OCI-LY3 (cell line): ENCODE measurements at regions not wholly inside any gene's neighbourhood (a gene's known extent, or its start where the extent isn't known, plus 50 kb on each side); places are given as distances from the start of the nearest gene placed in this dataset.

Source experiments
- H2AFZ ChIP-seq: fragments of 200-600, 300-600 bp; shearing (Covaris generic); 2 replicates; pipeline ENCODE4 v1.6.0; 2014; ENCODE audit warnings: antibody characterized with exemption, low read depth, low read length
- H3K27ac ChIP-seq: fragments of 200-600, 300-600 bp; sonication (generic); 2 replicates; pipeline ENCODE4 v1.5.1; 2014; ENCODE audit warnings: mild to moderate bottlenecking, low read length, moderate library complexity, mixed read lengths
- H3K27me3 ChIP-seq: fragments of 200-600, 300-600 bp; sonication (generic); 2 replicates; pipeline ENCODE4 v1.6.1; 2014; ENCODE audit warnings: low read depth, low read length, mixed read lengths
- H3K36me3 ChIP-seq: fragments of 200-600, 300-600 bp; sonication (generic); replicated peaks from 2 replicates; pipeline ENCODE3; 2014; ENCODE audit warnings: low read depth, low read length, mixed read lengths
- H3K4me1 ChIP-seq: fragments of 300-600, 200-600 bp; sonication (generic); 2 replicates; pipeline ENCODE4 v1.6.1; 2014; ENCODE audit warnings: low read length, mixed read lengths
- H3K4me2 ChIP-seq: fragments of 200-600, 300-600 bp; sonication (generic); 2 replicates; pipeline ENCODE4 v1.6.1; 2014; ENCODE audit warnings: low read length, mixed read lengths
- H3K4me3 ChIP-seq: fragments of 300-600, 200-600 bp; sonication (generic); 2 replicates; pipeline ENCODE4 v1.5.1; 2014; ENCODE audit warnings: antibody characterized with exemption, mild to moderate bottlenecking, low read length, moderate library complexity
- H3K79me2 ChIP-seq: fragments of 300-600, 200-600 bp; shearing (Covaris generic); 2 replicates; pipeline ENCODE4 v1.6.1; 2014; ENCODE audit warnings: mild to moderate bottlenecking, low read length, mixed read lengths
- H3K9ac ChIP-seq: fragments of 300-600, 200-600 bp; shearing (Covaris generic); 2 replicates; pipeline ENCODE4 v1.6.0; 2014; ENCODE audit warnings: mild to moderate bottlenecking, low read length, moderate library complexity
- H3K9me3 ChIP-seq: fragments of 200-600, 300-600 bp; shearing (Covaris generic); 2 replicates; pipeline ENCODE4 v1.6.1; 2014; ENCODE audit warnings: low read length, mixed read lengths; ENCODE audit not compliant: insufficient read depth
- H4K20me1 ChIP-seq: fragments of 200-600, 300-600 bp; sonication (generic); 2 replicates; pipeline ENCODE4 v1.6.1; 2016; ENCODE audit warnings: low read length, mixed read lengths; ENCODE audit not compliant: insufficient read depth
- CTCF ChIP-seq: fragments of 200-600, 300-600 bp; sonication (generic); IDR thresholded peaks from 2 replicates; pipeline ENCODE4 v1.5.1; 2014; ENCODE audit warnings: antibody characterized with exemption, low read length, low read depth
- EZH2phosphoT487 ChIP-seq: fragments of 200-600 bp; shearing (Covaris generic); IDR thresholded peaks from 2 replicates; pipeline ENCODE4 v1.6.1; 2018; ENCODE audit warnings: antibody characterized with exemption, mixed run types, low read depth

- no peaks in the 10 kb centered on the region for H4K20me1 ChIP-seq
- peaks cover 7% of the 10 kb centered on the region for H3K4me1 ChIP-seq
Observed at GRCh38 chr11:122219791-122220190, 103.8 kb upstream of the BLID start.

GRCh38 chr11:122215244-122215992, 99.4 kb upstream of the BLID start:
- no peaks in the 10 kb centered on the region for H3K36me3 ChIP-seq
- H2AFZ ChIP-seq: peak overlapping the region; percentile 56; the same call in 1 of the 2 replicates
- no peak overlapping the region for H3K4me3 ChIP-seq
- no peaks in the 10 kb centered on the region for H3K79me2 ChIP-seq
- no peaks in the 10 kb centered on the region for H3K9me3 ChIP-seq
- H3K27me3 ChIP-seq: peaks cover 19% of the 10 kb centered on the region
- TF ChIP-seq EZH2phosphoT487: no peak
- TF ChIP-seq CTCF: peak; percentile 92
- H3K9ac ChIP-seq: no peak overlapping the region
- H3K4me2 ChIP-seq: peak overlapping the region; percentile 46
- H3K27ac ChIP-seq: no peak overlapping the region
- H3K4me1 ChIP-seq: peaks cover 7% of the 10 kb centered on the region
- no peaks in the 10 kb centered on the region for H4K20me1 ChIP-seq

More at GRCh38 chr11:122219791-122220190, 103.8 kb upstream of the BLID start:
- Histone ChIP-seq H3K4me3 (no peak overlapping the region), H2AFZ (no peak overlapping the region), H3K9ac (no peak overlapping the region), H3K27ac (no peak overlapping the region), H3K36me3 (no peaks in the 10 kb centered on the region), H3K4me2 (no peak overlapping the region), H3K79me2 (no peaks in the 10 kb centered on the region), H3K27me3 (peaks cover 9% of the 10 kb centered on the region), H3K9me3 (no peaks in the 10 kb centered on the region)
- TF ChIP-seq EZH2phosphoT487: no peak
- no peak for TF ChIP-seq CTCF

GRCh38 chr11:122214567-122214966, 98.6 kb upstream of the BLID start:
- H3K27me3 ChIP-seq: peaks cover 19% of the 10 kb centered on the region
- H3K9ac ChIP-seq: no peak overlapping the region
- no peak overlapping the region for H3K27ac ChIP-seq
- no peak overlapping the region for H3K4me2 ChIP-seq
- H3K4me1 ChIP-seq: peaks cover 7% of the 10 kb centered on the region
- H3K4me3 ChIP-seq: no peak overlapping the region
- no peak for TF ChIP-seq EZH2phosphoT487
- no peak for TF ChIP-seq CTCF
- no peaks in the 10 kb centered on the region for H3K36me3 ChIP-seq
- H4K20me1 ChIP-seq: no peaks in the 10 kb centered on the region
- H3K79me2 ChIP-seq: no peaks in the 10 kb centered on the region
- H3K9me3 ChIP-seq: no peaks in the 10 kb centered on the region
- H2AFZ ChIP-seq: no peak overlapping the region

GRCh38 chr11:122214080-122214479, 98.1 kb upstream of the BLID start:
- Histone ChIP-seq H4K20me1 (no peaks in the 10 kb centered on the region), H3K4me1 (peaks cover 10% of the 10 kb centered on the region), H3K9me3 (no peaks in the 10 kb centered on the region), H3K27ac (no peak overlapping the region), H3K36me3 (no peaks in the 10 kb centered on the region), H3K9ac (no peak overlapping the region), H3K79me2 (no peaks in the 10 kb centered on the region), H3K4me2 (no peak overlapping the region), H2AFZ (no peak overlapping the region), H3K27me3 (peaks cover 19% of the 10 kb centered on the region), H3K4me3 (no peak overlapping the region)
- TF ChIP-seq EZH2phosphoT487 (no peak), CTCF (no peak)
